HFFc6 (cell line): ENCODE measurements at regions not wholly inside any gene's neighbourhood (a gene's known extent, or its start where the extent isn't known, plus 50 kb on each side); places are given as distances from the start of the nearest gene placed in this dataset.

Source experiments
- DNase-seq: peaks from one replicate; pipeline ENCODE4 v3.0.0-alpha.2; 2018
- H3K27ac Mint-ChIP-seq: 2 replicates; pipeline ENCODE4 v1.8.0; 2020; ENCODE audit warnings: mild to moderate bottlenecking, mixed read lengths
- H3K27me3 Mint-ChIP-seq: 2 replicates; pipeline ENCODE4 v1.8.0; 2021; ENCODE audit warnings: mild to moderate bottlenecking, moderate library complexity, mixed read lengths; ENCODE audit not compliant: insufficient read depth
- H3K36me3 Mint-ChIP-seq: 2 replicates; pipeline ENCODE4 v1.8.0; 2021; ENCODE audit warnings: low read depth, mixed read lengths
- H3K4me1 Mint-ChIP-seq: 2 replicates; pipeline ENCODE4 v1.8.0; 2020; ENCODE audit warnings: low read depth, mixed read lengths
- H3K4me3 Mint-ChIP-seq: 2 replicates; pipeline ENCODE4 v1.8.0; 2020; ENCODE audit warnings: mild to moderate bottlenecking, moderate library complexity, mixed read lengths
- H3K9me3 Mint-ChIP-seq: 2 replicates; pipeline ENCODE4 v1.8.0; 2020; ENCODE audit warnings: mild to moderate bottlenecking, mixed read lengths
- CTCF ChIP-seq: fragments of 200-600 bp; sonication (generic); IDR thresholded peaks from 2 replicates; pipeline ENCODE4 v1.5.0; 2021; ENCODE audit warnings: antibody characterized with exemption, mild to moderate bottlenecking

GRCh38 chr10:54906940-54907339 lies 105.9 kb upstream of the PCDH15 start:
- peaks cover 31% of the 10 kb centered on the region for H3K9me3 Mint-ChIP-seq
- no peaks in the 10 kb centered on the region for H3K4me1 Mint-ChIP-seq
- DNase-seq: no peak
- H3K36me3 Mint-ChIP-seq: no peaks in the 10 kb centered on the region
- no peaks in the 10 kb centered on the region for H3K27me3 Mint-ChIP-seq
- no peak for TF ChIP-seq CTCF
- no peak overlapping the region for H3K27ac Mint-ChIP-seq
- H3K4me3 Mint-ChIP-seq: no peak overlapping the region

- TF ChIP-seq CTCF: no peak
- Mint-ChIP-seq H3K27ac (no peak overlapping the region), H3K4me1 (no peaks in the 10 kb centered on the region), H3K36me3 (no peaks in the 10 kb centered on the region), H3K27me3 (no peaks in the 10 kb centered on the region), H3K4me3 (no peak overlapping the region), H3K9me3 (peaks cover 22% of the 10 kb centered on the region)
- DNase-seq: no peak
These were observed 104.7 kb upstream of the PCDH15 start for GRCh38 chr10:54905578-54906192.

DNA sequence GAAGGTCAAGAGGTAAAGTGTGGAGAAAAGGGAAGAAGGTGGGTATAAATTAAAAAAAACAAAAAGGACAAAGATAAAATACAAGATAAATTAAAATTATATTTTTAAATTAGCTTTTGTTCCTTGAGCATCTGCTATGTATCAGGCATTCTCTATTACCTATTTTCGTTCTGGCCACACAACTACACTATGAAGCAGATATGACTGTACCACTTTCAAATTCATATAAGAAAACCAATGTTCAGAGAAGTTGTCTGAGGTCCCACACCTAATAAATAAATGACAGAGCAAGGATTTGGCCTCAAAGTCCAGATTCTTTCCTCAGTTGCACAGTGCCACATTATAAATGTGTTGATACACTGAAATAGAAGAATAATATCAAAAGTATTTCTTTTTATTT lies 103.8 kb upstream of the PCDH15 start:
- H3K4me1 Mint-ChIP-seq: no peaks in the 10 kb centered on the region
- no peaks in the 10 kb centered on the region for H3K36me3 Mint-ChIP-seq
- H3K27me3 Mint-ChIP-seq: no peaks in the 10 kb centered on the region
- TF ChIP-seq CTCF: no peak
- no peak for DNase-seq
- H3K27ac Mint-ChIP-seq: no peak overlapping the region
- peaks cover 15% of the 10 kb centered on the region for H3K9me3 Mint-ChIP-seq
- no peak overlapping the region for H3K4me3 Mint-ChIP-seq

- Mint-ChIP-seq H3K27me3 (no peaks in the 10 kb centered on the region), H3K4me1 (no peaks in the 10 kb centered on the region), H3K27ac (no peak overlapping the region), H3K9me3 (peaks cover 15% of the 10 kb centered on the region), H3K4me3 (no peak overlapping the region), H3K36me3 (no peaks in the 10 kb centered on the region)
- DNase-seq: no peak
- no peak for TF ChIP-seq CTCF
These were observed 102.7 kb upstream of the PCDH15 start for GRCh38 chr10:54903745-54904144.

GRCh38 chr10:54900584-54900983 lies 99.6 kb upstream of the PCDH15 start:
- peaks cover 10% of the 10 kb centered on the region for H3K9me3 Mint-ChIP-seq
- H3K27ac Mint-ChIP-seq: no peak overlapping the region
- no peaks in the 10 kb centered on the region for H3K4me1 Mint-ChIP-seq
- no peak for DNase-seq
- no peaks in the 10 kb centered on the region for H3K36me3 Mint-ChIP-seq
- no peak overlapping the region for H3K4me3 Mint-ChIP-seq
- TF ChIP-seq CTCF: no peak
- no peaks in the 10 kb centered on the region for H3K27me3 Mint-ChIP-seq

DNA sequence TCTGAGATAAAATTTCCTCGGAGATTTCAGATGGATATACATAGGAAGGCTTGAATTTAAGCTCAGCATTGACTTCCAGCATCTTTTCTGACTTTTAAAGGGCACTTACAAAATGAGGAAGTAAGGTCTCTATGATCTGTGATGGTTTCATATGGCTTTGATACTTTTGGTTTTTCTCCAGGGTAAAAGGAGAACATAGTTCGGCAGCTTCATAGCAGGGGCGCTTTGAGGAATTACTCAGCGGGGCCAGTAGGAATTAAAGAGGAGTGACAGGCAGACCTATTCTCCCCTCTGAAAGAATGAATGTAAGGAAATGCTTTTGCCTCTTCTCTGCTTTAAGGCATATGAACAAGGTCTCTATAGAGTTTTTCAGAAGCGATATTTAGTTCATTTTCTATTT lies 80.0 kb upstream of the PCDH15 start:
- Mint-ChIP-seq H3K27ac (no peak overlapping the region), H3K27me3 (no peaks in the 10 kb centered on the region), H3K36me3 (no peaks in the 10 kb centered on the region), H3K4me1 (no peaks in the 10 kb centered on the region), H3K4me3 (no peak overlapping the region), H3K9me3 (peaks cover 27% of the 10 kb centered on the region)
- DNase-seq: no peak
- no peak for TF ChIP-seq CTCF
